B cell (primary cell): ENCODE measurements at regions not wholly inside any gene's neighbourhood (a gene's known extent, or its start where the extent isn't known, plus 50 kb on each side); places are given as distances from the start of the nearest gene placed in this dataset.

ENCODE experiments used
- EZH2 ChIP-seq: IDR thresholded peaks from 2 replicates; pipeline ENCODE4 v1.6.1; 2012; ENCODE audit warnings: borderline replicate concordance, low read depth, mild to moderate bottlenecking, moderate library complexity, low read length; ENCODE audit not compliant: insufficient read depth, poor library complexity, severe bottlenecking
- TF ChIP-seq, protein P1 (sequence below): fragments of 200-600 bp; IDR thresholded peaks from one replicate; pipeline ENCODE4 v1.8.0; 2022; ENCODE audit warnings: antibody characterized with exemption, mild to moderate bottlenecking

DNA sequence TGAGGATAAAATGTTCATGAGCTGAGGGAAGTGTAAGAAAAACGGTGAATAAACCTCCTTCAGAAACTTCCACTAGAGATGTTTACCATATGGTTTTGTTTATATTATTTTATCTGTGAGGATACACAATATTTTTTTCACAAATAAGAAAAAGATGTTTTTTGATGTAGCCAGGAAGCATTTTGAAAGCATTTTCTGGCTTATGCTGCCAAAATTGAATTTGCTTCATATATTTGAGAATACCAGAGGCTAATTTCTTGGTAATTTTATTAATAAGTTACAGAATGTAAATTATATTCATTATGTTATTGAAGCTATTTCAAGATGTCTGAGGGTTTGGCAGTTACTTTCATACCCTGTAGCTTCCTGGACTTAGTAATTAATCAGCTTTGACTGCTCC is 686.6 kb downstream of the LUZP2 start:
- TF ChIP-seq EZH2 = no peak
- TF ChIP-seq, protein P1, sequence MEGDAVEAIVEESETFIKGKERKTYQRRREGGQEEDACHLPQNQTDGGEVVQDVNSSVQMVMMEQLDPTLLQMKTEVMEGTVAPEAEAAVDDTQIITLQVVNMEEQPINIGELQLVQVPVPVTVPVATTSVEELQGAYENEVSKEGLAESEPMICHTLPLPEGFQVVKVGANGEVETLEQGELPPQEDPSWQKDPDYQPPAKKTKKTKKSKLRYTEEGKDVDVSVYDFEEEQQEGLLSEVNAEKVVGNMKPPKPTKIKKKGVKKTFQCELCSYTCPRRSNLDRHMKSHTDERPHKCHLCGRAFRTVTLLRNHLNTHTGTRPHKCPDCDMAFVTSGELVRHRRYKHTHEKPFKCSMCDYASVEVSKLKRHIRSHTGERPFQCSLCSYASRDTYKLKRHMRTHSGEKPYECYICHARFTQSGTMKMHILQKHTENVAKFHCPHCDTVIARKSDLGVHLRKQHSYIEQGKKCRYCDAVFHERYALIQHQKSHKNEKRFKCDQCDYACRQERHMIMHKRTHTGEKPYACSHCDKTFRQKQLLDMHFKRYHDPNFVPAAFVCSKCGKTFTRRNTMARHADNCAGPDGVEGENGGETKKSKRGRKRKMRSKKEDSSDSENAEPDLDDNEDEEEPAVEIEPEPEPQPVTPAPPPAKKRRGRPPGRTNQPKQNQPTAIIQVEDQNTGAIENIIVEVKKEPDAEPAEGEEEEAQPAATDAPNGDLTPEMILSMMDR = no peak
